H1 (cell line): ENCODE measurements at regions not wholly inside any gene's neighbourhood (a gene's known extent, or its start where the extent isn't known, plus 50 kb on each side); places are given as distances from the start of the nearest gene placed in this dataset.

Experiments used
- CTCF ChIA-PET: fragments of 300-600 bp; sonication (Branson Sonifier 250); formaldehyde crosslinking; loops from one replicate; lab custom pipeline; 2021; ENCODE audit not compliant: partially characterized antibody; lab: Charles Lee
- POLR2A ChIA-PET: fragments of 300-600 bp; sonication (Branson Sonifier 250); formaldehyde crosslinking; loops from one replicate; lab custom pipeline; 2021; ENCODE audit warnings: inconsistent platforms; ENCODE audit not compliant: partially characterized antibody; lab: Charles Lee
- DNase-seq, 2 experiments: peaks; one replicate each; pipeline versions ENCODE4 v3.0.0 to v3.0.0-alpha.2; 2010 to 2022; ENCODE audit warnings: low spot score in 2 of 2, low read depth in 1 of 2, mixed read lengths in 1 of 2
- FAIRE-seq: peaks from 2 replicates; lab custom pipeline; 2011; peaks lifted over from hg19 to GRCh38; lab: Jason Lieb, UNC
- H2AFZ ChIP-seq: 2 replicates; pipeline ENCODE4 v1.8.1; 2012; ENCODE audit warnings: low read length, inconsistent platforms
- H2AK5ac ChIP-seq: 2 replicates; pipeline ENCODE4 v1.6.1; 2013; ENCODE audit warnings: low read depth, low read length
- H2BK120ac ChIP-seq: replicated peaks from 2 replicates; pipeline ENCODE3; 2013; ENCODE audit warnings: low read depth, low read length, inconsistent platforms
- H2BK12ac ChIP-seq: 2 replicates; pipeline ENCODE4 v1.6.1; 2013; ENCODE audit warnings: low read depth, low read length
- H2BK15ac ChIP-seq: 2 replicates; pipeline ENCODE4 v1.6.1; 2013; ENCODE audit warnings: low read length
- H2BK20ac ChIP-seq: 2 replicates; pipeline ENCODE4 v1.6.1; 2013; ENCODE audit warnings: low read length
- H2BK5ac ChIP-seq: 2 replicates; pipeline ENCODE4 v1.6.1; 2013; ENCODE audit warnings: low read depth, low read length
- H3K14ac ChIP-seq: 2 replicates; pipeline ENCODE4 v1.6.1; 2013; ENCODE audit warnings: inconsistent platforms; ENCODE audit not compliant: insufficient read length
- H3K18ac ChIP-seq: 2 replicates; pipeline ENCODE4 v1.6.1; 2013; ENCODE audit warnings: low read length; ENCODE audit errors: extremely low read depth
- H3K23ac ChIP-seq: 2 replicates; pipeline ENCODE4 v1.6.1; 2013; ENCODE audit warnings: inconsistent platforms; ENCODE audit not compliant: insufficient read length
- H3K23me2 ChIP-seq: 2 replicates; pipeline ENCODE4 v1.6.1; 2013; ENCODE audit warnings: low read depth, low read length
- H3K27ac ChIP-seq: 2 replicates; pipeline ENCODE4 v1.6.1; 2011; ENCODE audit warnings: low read depth, low read length, inconsistent platforms
- H3K27me3 ChIP-seq, 4 experiments: replicated peaks in 1 of 4; 1 replicate in 1 of 4; 2 replicates in 3 of 4; pipeline versions ENCODE4 v1.6.1 to v1.8.1; 2011 to 2013; ENCODE audit warnings: low read length in 3 of 4, mild to moderate bottlenecking in 3 of 4, inconsistent platforms in 2 of 4, mixed read lengths in 2 of 4, moderate library complexity in 1 of 4; ENCODE audit not compliant: control insufficient read depth in 3 of 4, insufficient read depth in 3 of 4; ENCODE audit errors: extremely low read depth in 1 of 4
- H3K36me3 ChIP-seq, 4 experiments: 2 replicates each; pipeline versions ENCODE4 v1.6.1 to v1.8.1; 2011 to 2013; ENCODE audit warnings: mild to moderate bottlenecking in 4 of 4, low read length in 3 of 4, moderate library complexity in 2 of 4, control low read depth in 1 of 4, inconsistent platforms in 1 of 4; ENCODE audit not compliant: insufficient read depth in 4 of 4, control insufficient read depth in 2 of 4
- H3K4ac ChIP-seq: replicated peaks from 2 replicates; pipeline ENCODE3; 2013; ENCODE audit warnings: low read length, low read depth, mixed read lengths, inconsistent platforms; ENCODE audit not compliant: insufficient read length
- H3K4me1 ChIP-seq, 4 experiments: replicated peaks in 1 of 4; 1 replicate in 1 of 4; 2 replicates in 3 of 4; pipeline versions ENCODE4 v1.6.1 to v1.8.1; 2011 to 2013; ENCODE audit warnings: low read length in 3 of 4, inconsistent platforms in 2 of 4, mixed read lengths in 1 of 4; ENCODE audit not compliant: insufficient read depth in 4 of 4, control insufficient read depth in 3 of 4
- H3K4me2 ChIP-seq, 2 experiments: 2 replicates each; pipeline versions ENCODE4 v1.6.1 to v1.8.1; 2011 to 2013; ENCODE audit warnings: low read depth in 2 of 2, low read length in 2 of 2, control low read depth in 1 of 2, inconsistent platforms in 1 of 2, mild to moderate bottlenecking in 1 of 2; ENCODE audit not compliant: insufficient read depth in 1 of 2
- H3K4me3 ChIP-seq, 4 experiments: fragments of 200-600, 300-600 bp in 1 of 4; sonication (generic), shearing (Covaris generic), sonication (Bioruptor Twin) in 1 of 4; 2 replicates each; pipeline versions ENCODE4 v1.5.1 to v1.8.1; 2011 to 2016; ENCODE audit warnings: low read length in 4 of 4, low read depth in 3 of 4, control low read depth in 2 of 4, inconsistent platforms in 2 of 4, mild to moderate bottlenecking in 2 of 4, mixed read lengths in 1 of 4, moderate library complexity in 1 of 4; ENCODE audit not compliant: insufficient read depth in 2 of 4; ENCODE audit errors: extremely low read depth in 1 of 4
- H3K56ac ChIP-seq: replicated peaks from 2 replicates; pipeline ENCODE3; 2013; ENCODE audit warnings: low read depth, mild to moderate bottlenecking, mixed read lengths, low read length, inconsistent platforms; ENCODE audit not compliant: insufficient read length
- H3K79me1 ChIP-seq: 2 replicates; pipeline ENCODE4 v1.6.1; 2013; ENCODE audit warnings: low read depth, low read length, control low read depth
- H3K79me2 ChIP-seq, 2 experiments: 2 replicates each; pipeline versions ENCODE4 v1.6.1 to v1.8.1; 2012 to 2013; ENCODE audit warnings: low read length in 2 of 2, mild to moderate bottlenecking in 2 of 2, inconsistent platforms in 1 of 2; ENCODE audit not compliant: insufficient read depth in 2 of 2, control insufficient read depth in 1 of 2
- H3K9ac ChIP-seq, 4 experiments: replicated peaks in 1 of 4; 1 replicate in 1 of 4; 2 replicates in 3 of 4; pipeline versions ENCODE4 v1.6.1 to v1.8.1; 2011 to 2013; ENCODE audit warnings: low read depth in 3 of 4, low read length in 3 of 4, control low read depth in 2 of 4, mild to moderate bottlenecking in 2 of 4, moderate library complexity in 2 of 4, inconsistent platforms in 1 of 4; ENCODE audit errors: extremely low read depth in 1 of 4
- H3K9me3 ChIP-seq, 2 experiments: 2 replicates each; pipeline versions ENCODE4 v1.6.1 to v1.8.1; 2012 to 2013; ENCODE audit warnings: mild to moderate bottlenecking in 2 of 2, moderate library complexity in 2 of 2, control low read depth in 1 of 2, inconsistent platforms in 1 of 2, low read depth in 1 of 2, low read length in 1 of 2, mixed read lengths in 1 of 2; ENCODE audit not compliant: insufficient read depth in 2 of 2
- H4K20me1 ChIP-seq, 2 experiments: replicated peaks in 1 of 2; 2 replicates each; pipeline versions ENCODE3 to v1.8.1; 2011 to 2013; ENCODE audit warnings: inconsistent platforms in 2 of 2, low read length in 2 of 2, mild to moderate bottlenecking in 1 of 2; ENCODE audit not compliant: insufficient read depth in 2 of 2, control insufficient read depth in 1 of 2
- H4K5ac ChIP-seq: 2 replicates; pipeline ENCODE4 v1.6.1; 2013; ENCODE audit warnings: low read length, low read depth, mixed read lengths, inconsistent platforms; ENCODE audit not compliant: insufficient read length
- H4K8ac ChIP-seq: 2 replicates; pipeline ENCODE4 v1.8.0; 2013; ENCODE audit warnings: mild to moderate bottlenecking, moderate library complexity, low read length, inconsistent platforms; ENCODE audit not compliant: insufficient read depth; ENCODE audit errors: extremely low read depth
- H4K91ac ChIP-seq: replicated peaks from 2 replicates; pipeline ENCODE3; 2013; ENCODE audit warnings: low read length, mixed read lengths, inconsistent platforms; ENCODE audit not compliant: insufficient read length
- ATF3 ChIP-seq: IDR thresholded peaks from 2 replicates; pipeline ENCODE4 v1.6.1; 2011; ENCODE audit warnings: low read depth, mild to moderate bottlenecking, low read length; ENCODE audit not compliant: insufficient read depth
- CTBP2 ChIP-seq: IDR thresholded peaks from 2 replicates; pipeline ENCODE4 v1.7.0; 2011; ENCODE audit warnings: borderline replicate concordance, mild to moderate bottlenecking, moderate library complexity, mixed read lengths, low read length; ENCODE audit not compliant: insufficient read depth, insufficient read length
- EZH2 ChIP-seq: fragments of 200-600 bp; sonication (generic); IDR thresholded peaks from 2 replicates; pipeline ENCODE4 v1.7.1; 2012; ENCODE audit warnings: low read depth, mild to moderate bottlenecking, moderate library complexity, low read length, inconsistent platforms; ENCODE audit not compliant: severe bottlenecking
- FOSL1 ChIP-seq: IDR thresholded peaks from 2 replicates; pipeline ENCODE4 v1.6.1; 2011; ENCODE audit warnings: mild to moderate bottlenecking, low read depth, low read length, moderate library complexity; ENCODE audit not compliant: insufficient read depth
- JUND ChIP-seq: IDR thresholded peaks from 2 replicates; pipeline ENCODE4 v1.6.1; 2011; ENCODE audit warnings: mild to moderate bottlenecking, improper control_type of control experiment, low read length
- KDM1A ChIP-seq: fragments of 200-600, 300-600 bp; sonication (generic); IDR thresholded peaks from 2 replicates; pipeline ENCODE4 v1.7.1; 2016; ENCODE audit warnings: mild to moderate bottlenecking, low read length, borderline replicate concordance
- KDM5A ChIP-seq: fragments of 200-600 bp; IDR thresholded peaks from 2 replicates; pipeline ENCODE4 v1.7.1; 2012; ENCODE audit warnings: mild to moderate bottlenecking, low read length, inconsistent platforms, mixed read lengths
- NANOG ChIP-seq: IDR thresholded peaks from 2 replicates; pipeline ENCODE4 v1.6.1; 2011; ENCODE audit warnings: low read length, low read depth, mild to moderate bottlenecking, inconsistent platforms; ENCODE audit not compliant: insufficient read depth, poor library complexity, severe bottlenecking
- PHF8 ChIP-seq: fragments of 200-600 bp; sonication (generic); conservative IDR thresholded peaks from 2 replicates; pipeline ENCODE4 v1.7.1; 2012; ENCODE audit warnings: low read depth, mild to moderate bottlenecking, inconsistent platforms, low read length, moderate library complexity
- SAP30 ChIP-seq: fragments of 300-600 bp; sonication (generic); IDR thresholded peaks from 2 replicates; pipeline ENCODE4 v1.7.1; 2012; ENCODE audit warnings: low read length, moderate library complexity, mild to moderate bottlenecking, inconsistent platforms; ENCODE audit not compliant: insufficient read depth, insufficient replicate concordance
- SP1 ChIP-seq: IDR thresholded peaks from 2 replicates; pipeline ENCODE4 v1.6.1; 2011; ENCODE audit warnings: low read depth, low read length
- SP2 ChIP-seq: IDR thresholded peaks from 2 replicates; pipeline ENCODE4 v1.6.1; 2012; ENCODE audit warnings: mild to moderate bottlenecking, low read length, inconsistent platforms
- TEAD4 ChIP-seq: IDR thresholded peaks from 2 replicates; pipeline ENCODE4 v1.6.1; 2012; ENCODE audit warnings: low read depth, low read length, inconsistent platforms, mixed read lengths
- ZNF274 ChIP-seq: IDR thresholded peaks from 2 replicates; pipeline ENCODE4 v1.7.0; 2012; ENCODE audit warnings: low read length, borderline replicate concordance; ENCODE audit errors: extremely low read depth
- WGBS, 2 experiments: shearing (Covaris generic) in 1 of 2; methylation state at CpG; one replicate each; pipeline versions ENCODE4 v1.1.6 to v1.1.7; 2013 to 2015; ENCODE audit warnings: low lambda C conversion rate in 2 of 2, mixed read lengths in 2 of 2, inconsistent platforms in 1 of 2, low coverage in 1 of 2, missing lambda C conversion rate in 1 of 2; ENCODE audit not compliant: insufficient replicate concordance in 2 of 2, insufficient coverage in 1 of 2, insufficient read length in 1 of 2; ENCODE audit errors: extremely low coverage in 1 of 2, missing lambda C conversion rate in 1 of 2; 5-methylcytosine and 5-hydroxymethylcytosine counted together

GRCh38 chr11:91312541-91312940 is 912.1 kb upstream of the FAT3 start:
- CTCF ChIA-PET: no interaction called here
- Histone ChIP-seq H3K23ac (no peak overlapping the region), H3K27me3 (no peaks in the 10 kb centered on the region), H3K4ac (no peak overlapping the region), H2BK20ac (no peak overlapping the region), H3K4me1 (no peaks in the 10 kb centered on the region), H4K91ac (no peak overlapping the region), H3K9ac (no peak overlapping the region), H3K14ac (no peak overlapping the region), H3K79me1 (no peaks in the 10 kb centered on the region), H2BK120ac (no peak overlapping the region), H2BK5ac (no peak overlapping the region), H3K18ac (no peak overlapping the region), H2BK15ac (no peak overlapping the region), H4K5ac (no peak overlapping the region), H3K23me2 (no peaks in the 10 kb centered on the region), H2AFZ (no peak overlapping the region), H3K27ac (no peak overlapping the region), H2AK5ac (no peak overlapping the region), H4K8ac (no peak overlapping the region), H3K36me3 (no peaks in the 10 kb centered on the region), H3K4me3 (no peak overlapping the region), H2BK12ac (no peak overlapping the region), H3K9me3 (no peaks in the 10 kb centered on the region), H3K79me2 (no peaks in the 10 kb centered on the region), H3K56ac (no peak overlapping the region), H3K4me2 (no peak overlapping the region), H4K20me1 (no peaks in the 10 kb centered on the region)
- WGBS, 2 experiments: 100% methylated on average over 2 of the region's 2 CpGs; no CpG with 5 or more reads in 1 of the 2 experiments
- no peak for DNase-seq
- no peak for FAIRE-seq
- TF ChIP-seq EZH2: no peak
- TF ChIP-seq PHF8: no peak
- TF ChIP-seq SP1: no peak
- TF ChIP-seq ATF3: no peak
- TF ChIP-seq KDM1A: no peak
- TF ChIP-seq JUND: no peak
- TF ChIP-seq KDM5A: no peak
- TF ChIP-seq ZNF274: no peak
- TF ChIP-seq CTBP2: no peak
- no peak for TF ChIP-seq NANOG
- TF ChIP-seq FOSL1: no peak
- no peak for TF ChIP-seq TEAD4
- no peak for TF ChIP-seq SP2
- no peak for TF ChIP-seq SAP30
- POLR2A ChIA-PET: no interaction called here
